Testis (tissue), 2 donors: ENCODE measurements at regions not wholly inside any gene's neighbourhood (a gene's known extent, or its start where the extent isn't known, plus 50 kb on each side); places are given as distances from the start of the nearest gene placed in this dataset.

Experiments
- DNase-seq: peaks from one replicate; pipeline ENCODE4 v3.0.0-alpha.2; 2019
- H3K27ac ChIP-seq, 2 donors: fragments of 200-600 bp; sonication (generic); one replicate each; pipeline ENCODE4 v1.5.1; 2019
- H3K27me3 ChIP-seq: fragments of 200-600 bp; sonication (generic); one replicate; pipeline ENCODE4 v1.5.1; 2019
- H3K36me3 ChIP-seq: fragments of 200-600 bp; sonication (generic); one replicate; pipeline ENCODE4 v1.5.1; 2017; ENCODE audit warnings: low read depth; ENCODE audit errors: missing control alignments
- H3K4me1 ChIP-seq: fragments of 200-600 bp; sonication (generic); one replicate; pipeline ENCODE4 v1.5.1; 2019
- H3K4me3 ChIP-seq, 2 donors: fragments of 200-600 bp; sonication (generic); one replicate each; pipeline ENCODE4 v1.5.1; 2017 to 2019
- H3K9me3 ChIP-seq: fragments of 200-600 bp; sonication (generic); one replicate; pipeline ENCODE4 v1.5.1; 2017
- POLR2A ChIP-seq: fragments of 450-650 bp; IDR thresholded peaks from one replicate; pipeline ENCODE4 v1.6.1; 2017; ENCODE audit warnings: antibody characterized with exemption, mild to moderate bottlenecking, moderate library complexity
- WGBS, 2 donors: methylation state at CpG; one replicate each; pipeline ENCODE4 v1.1.5; 2018; 5-methylcytosine and 5-hydroxymethylcytosine counted together
- intact Hi-C: fragments of 100-400 bp; cut with DNase I; formaldehyde crosslinking; loops from one replicate; pipeline ENCODE4 v1.15.1; 2023; ENCODE audit warnings: low total_unique reads
- TF ChIP-seq, protein P1 (sequence below), 3 experiments: fragments of 450-650 bp in 2 of 3; fragments of 200-600 bp in 1 of 3; sonication (generic) in 1 of 3; IDR thresholded peaks; one replicate each; pipeline ENCODE4 v1.5.1; 2016 to 2019; ENCODE audit warnings: antibody characterized with exemption in 3 of 3, mild to moderate bottlenecking in 2 of 3, moderate library complexity in 1 of 3

DNA sequence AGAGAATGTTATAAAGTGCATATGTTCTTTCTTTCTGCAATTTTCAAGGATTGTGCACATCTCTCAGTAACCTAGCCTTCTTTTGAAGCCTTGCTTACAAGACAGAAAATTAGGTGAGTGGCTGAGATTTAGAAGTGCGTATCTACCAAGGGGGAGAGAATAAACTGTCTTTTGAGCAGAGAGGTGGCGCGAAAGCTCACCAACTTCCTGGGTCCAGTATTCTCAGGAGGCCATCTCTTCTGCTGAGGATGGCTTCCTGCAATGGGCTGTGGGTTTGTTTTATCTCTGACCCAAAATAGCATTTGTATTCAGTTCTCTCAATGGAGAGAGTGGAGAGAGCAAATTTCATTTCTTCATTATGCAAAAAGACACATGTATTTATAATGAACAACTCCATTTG, 75.4 kb upstream of the RPS23 start:
- Histone ChIP-seq H3K4me3 (no peak overlapping the region), H3K36me3 (no peaks in the 10 kb centered on the region), H3K4me1 (peaks cover 13% of the 10 kb centered on the region), H3K9me3 (no peaks in the 10 kb centered on the region), H3K27me3 (no peaks in the 10 kb centered on the region), H3K27ac (no peak overlapping the region)
- no peak for TF ChIP-seq POLR2A
- TF ChIP-seq, protein P1, sequence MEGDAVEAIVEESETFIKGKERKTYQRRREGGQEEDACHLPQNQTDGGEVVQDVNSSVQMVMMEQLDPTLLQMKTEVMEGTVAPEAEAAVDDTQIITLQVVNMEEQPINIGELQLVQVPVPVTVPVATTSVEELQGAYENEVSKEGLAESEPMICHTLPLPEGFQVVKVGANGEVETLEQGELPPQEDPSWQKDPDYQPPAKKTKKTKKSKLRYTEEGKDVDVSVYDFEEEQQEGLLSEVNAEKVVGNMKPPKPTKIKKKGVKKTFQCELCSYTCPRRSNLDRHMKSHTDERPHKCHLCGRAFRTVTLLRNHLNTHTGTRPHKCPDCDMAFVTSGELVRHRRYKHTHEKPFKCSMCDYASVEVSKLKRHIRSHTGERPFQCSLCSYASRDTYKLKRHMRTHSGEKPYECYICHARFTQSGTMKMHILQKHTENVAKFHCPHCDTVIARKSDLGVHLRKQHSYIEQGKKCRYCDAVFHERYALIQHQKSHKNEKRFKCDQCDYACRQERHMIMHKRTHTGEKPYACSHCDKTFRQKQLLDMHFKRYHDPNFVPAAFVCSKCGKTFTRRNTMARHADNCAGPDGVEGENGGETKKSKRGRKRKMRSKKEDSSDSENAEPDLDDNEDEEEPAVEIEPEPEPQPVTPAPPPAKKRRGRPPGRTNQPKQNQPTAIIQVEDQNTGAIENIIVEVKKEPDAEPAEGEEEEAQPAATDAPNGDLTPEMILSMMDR (IDR thresholded peaks at IDR 0.05) = no peak
- DNase-seq = no peak
- intact Hi-C loops = no loop called here
- WGBS, 2 donors = 97 to 99% methylated on average over 3 of the region's 3 CpGs

DNA sequence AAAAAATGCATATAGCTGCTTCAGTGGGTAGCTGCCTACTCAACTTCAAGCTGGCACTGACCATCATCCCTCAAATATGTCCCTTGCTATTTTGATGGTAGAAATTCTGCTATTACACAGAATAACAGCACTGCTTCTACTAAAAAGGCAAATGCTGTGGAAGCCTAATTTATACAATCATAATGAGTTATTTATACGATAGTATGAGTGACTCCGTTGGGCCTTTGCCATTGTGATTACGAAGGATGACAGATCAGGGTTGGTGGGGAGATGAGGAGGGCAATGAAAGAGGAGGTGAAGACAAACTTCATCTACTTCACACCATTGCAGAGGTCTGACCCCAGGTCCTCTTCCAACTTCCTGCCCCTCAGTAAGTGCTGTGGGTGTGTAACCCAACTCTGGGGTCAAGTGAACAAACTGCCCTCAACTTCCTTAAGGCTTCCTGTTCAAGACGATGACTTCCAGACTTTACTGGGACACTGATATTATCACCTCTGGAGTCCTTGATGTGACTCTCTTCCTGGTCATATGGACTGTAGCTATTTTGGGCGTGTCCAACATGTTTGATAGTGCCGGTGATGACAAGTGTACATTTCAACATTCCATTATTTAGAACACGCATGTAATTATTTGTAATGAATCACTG, 74.1 kb upstream of the RPS23 start:
- DNase-seq = no peak
- H3K36me3 ChIP-seq = no peaks in the 10 kb centered on the region
- TF ChIP-seq, protein P1 (IDR thresholded peaks at IDR 0.05) = no peak
- TF ChIP-seq POLR2A = no peak
- no peak overlapping the region for H3K27ac ChIP-seq
- no peaks in the 10 kb centered on the region for H3K27me3 ChIP-seq
- H3K4me1 ChIP-seq = peaks cover 13% of the 10 kb centered on the region
- H3K9me3 ChIP-seq = no peaks in the 10 kb centered on the region
- no peak overlapping the region for H3K4me3 ChIP-seq
- intact Hi-C loops = no loop called here
- WGBS, 2 donors = 67 to 88% methylated on average over 7 of the region's 7 CpGs

DNA sequence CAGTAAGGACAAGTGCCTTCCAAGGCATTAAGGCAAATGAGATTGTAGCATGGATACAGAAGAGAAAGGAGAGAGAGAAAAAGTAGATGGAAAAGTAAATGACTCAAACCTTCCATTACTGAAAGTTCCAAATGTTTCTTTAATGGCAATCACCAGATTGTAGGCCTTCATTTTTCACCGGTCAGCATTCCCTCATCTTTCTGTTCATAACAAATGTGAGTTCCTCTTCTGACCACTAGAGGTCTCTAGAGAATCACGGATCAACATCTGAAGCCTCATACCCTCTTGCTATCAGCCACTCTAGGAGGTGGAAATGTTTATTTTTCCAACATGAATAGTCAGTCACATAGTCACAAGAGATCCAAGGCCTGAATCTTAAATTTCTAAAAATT, 73.6 kb upstream of the RPS23 start:
- TF ChIP-seq, protein P1 (IDR thresholded peaks at IDR 0.05) = peak; percentile 77 to 87 (median 84)
- TF ChIP-seq POLR2A = no peak
- WGBS, 2 donors = 10 to 22% methylated on average over 2 of the region's 2 CpGs
- intact Hi-C loops = no loop called here
- peaks cover 12% of the 10 kb centered on the region for H3K4me1 ChIP-seq
- no peaks in the 10 kb centered on the region for H3K9me3 ChIP-seq
- DNase-seq = no peak
- no peak overlapping the region for H3K27ac ChIP-seq
- H3K27me3 ChIP-seq = no peaks in the 10 kb centered on the region
- H3K36me3 ChIP-seq = no peaks in the 10 kb centered on the region
- H3K4me3 ChIP-seq = no peak overlapping the region

DNA sequence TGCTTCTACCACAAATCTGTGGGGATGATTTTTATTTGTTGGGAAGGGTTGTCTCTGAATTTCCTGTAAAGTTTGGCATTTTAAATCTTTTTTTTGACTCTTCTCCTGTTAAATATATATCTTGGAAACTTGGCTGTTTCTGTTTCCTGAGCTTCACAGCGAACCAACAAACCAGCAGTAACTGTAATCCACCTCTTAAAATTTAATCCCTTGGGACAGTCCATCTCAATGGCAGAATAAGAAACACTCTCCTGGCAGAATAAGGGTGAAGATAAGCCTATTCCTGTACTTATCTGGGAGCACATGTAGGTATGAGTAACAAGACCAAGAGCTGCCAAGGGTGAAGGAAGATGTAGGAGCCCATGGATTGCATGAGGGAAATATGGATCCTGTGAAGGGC, 73.1 kb upstream of the RPS23 start:
- Histone ChIP-seq H3K9me3 (no peaks in the 10 kb centered on the region), H3K27me3 (no peaks in the 10 kb centered on the region), H3K36me3 (no peaks in the 10 kb centered on the region), H3K4me1 (peaks cover 12% of the 10 kb centered on the region), H3K4me3 (no peak overlapping the region), H3K27ac (no peak overlapping the region)
- no peak for TF ChIP-seq POLR2A
- 82 to 93% methylated on average over 1 of the region's 1 CpG for WGBS, 2 donors
- DNase-seq = no peak
- intact Hi-C loops = no loop called here

DNA sequence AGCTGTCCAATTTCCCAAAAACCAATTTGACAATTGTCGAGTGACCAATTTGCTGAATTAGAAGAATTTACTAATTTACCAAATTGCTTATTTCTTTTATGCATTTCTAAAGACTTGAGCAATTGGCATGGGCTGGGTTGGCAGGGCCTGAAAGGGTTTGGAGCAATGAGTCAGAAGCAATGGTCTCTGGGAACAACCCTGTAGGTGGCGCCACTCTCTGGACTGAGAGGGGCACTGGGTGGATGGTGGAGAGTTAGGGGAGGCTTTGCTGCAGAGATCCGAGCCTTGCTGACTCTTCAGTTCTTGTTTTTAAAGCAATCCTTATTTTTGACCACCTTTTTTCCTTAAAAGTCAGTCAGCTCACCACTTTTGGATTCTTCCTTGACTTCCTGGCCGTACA, 71.5 kb upstream of the RPS23 start:
- Histone ChIP-seq H3K4me3 (no peak overlapping the region), H3K27me3 (no peaks in the 10 kb centered on the region), H3K27ac (no peak overlapping the region), H3K4me1 (peaks cover 12% of the 10 kb centered on the region), H3K9me3 (no peaks in the 10 kb centered on the region), H3K36me3 (no peaks in the 10 kb centered on the region)
- WGBS, 2 donors = 83 to 87% methylated on average over 4 of the region's 4 CpGs
- DNase-seq = peak; percentile 47
- TF ChIP-seq POLR2A = no peak
- TF ChIP-seq, protein P1 (IDR thresholded peaks at IDR 0.05) = peak in 1 of 3 experiments; percentile 39
- intact Hi-C loops = no loop called here
